Activated effector memory CD4-positive, alpha-beta T cell treated with anti-CD3 and anti-CD28 coated beads, Interleukin-2, amount 50 U/mL, for 16 hours (primary cell): ENCODE measurements at regions not wholly inside any gene's neighbourhood (a gene's known extent, or its start where the extent isn't known, plus 50 kb on each side); places are given as distances from the start of the nearest gene placed in this dataset.
"Not testable (repeated sequence)": the region's sequence is repeated elsewhere in the genome, so short reads cannot be mapped to it uniquely, and the experiment has no call there.

ENCODE experiments used
- DNase-seq: peaks from one replicate; pipeline ENCODE4 v3.0.0-alpha.2; 2020

- no peak for DNase-seq
Observed at GRCh38 chr11:44418456-44418830, 108.5 kb upstream of the ALX4 start.

GRCh38 chr11:44421090-44421675, 111.2 kb upstream of the ALX4 start:
- no peak for DNase-seq

- no peak for DNase-seq
Observed at GRCh38 chr11:44423289-44423688, 113.3 kb upstream of the ALX4 start.

- DNase-seq: no peak
Observed at GRCh38 chr11:44424841-44425240, 114.9 kb upstream of the ALX4 start.

- DNase-seq: no peak
Observed at GRCh38 chr11:44426119-44426518, 116.2 kb upstream of the ALX4 start.

- no peak for DNase-seq
Observed at GRCh38 chr11:44426958-44427357, 117.0 kb upstream of the ALX4 start.

GRCh38 chr11:44427432-44427831, 117.5 kb upstream of the ALX4 start:
- DNase-seq: no peak

GRCh38 chr11:44430140-44430539, 120.2 kb upstream of the ALX4 start:
- no peak for DNase-seq

GRCh38 chr11:44434191-44434590, 124.3 kb upstream of the ALX4 start:
- no peak for DNase-seq

- DNase-seq: no peak
Observed at GRCh38 chr11:44437122-44437521, 127.2 kb upstream of the ALX4 start.

GRCh38 chr11:44442893-44443673, 122.4 kb upstream of the CD82 start:
- not testable (repeated sequence) for DNase-seq

- DNase-seq: peak; percentile 42
Observed at GRCh38 chr11:44443836-44444769, 121.4 kb upstream of the CD82 start.

GRCh38 chr11:44444770-44445321, 120.6 kb upstream of the CD82 start:
- DNase-seq: no peak

GRCh38 chr11:44445500-44446365, 119.7 kb upstream of the CD82 start:
- no peak for DNase-seq

GRCh38 chr11:44446366-44446762, 119.1 kb upstream of the CD82 start:
- no peak for DNase-seq

GRCh38 chr11:44446996-44447771, 118.3 kb upstream of the CD82 start:
- no peak for DNase-seq

- no peak for DNase-seq
Observed at GRCh38 chr11:44450295-44450932, 115.0 kb upstream of the CD82 start.

- DNase-seq: no peak
Observed at GRCh38 chr11:44451706-44452105, 113.8 kb upstream of the CD82 start.

- no peak for DNase-seq
Observed at GRCh38 chr11:44452827-44453572, 112.5 kb upstream of the CD82 start.

- no peak for DNase-seq
Observed at GRCh38 chr11:44453871-44454270, 111.6 kb upstream of the CD82 start.
